Tibial artery (tissue), 4 donors: ENCODE measurements at regions not wholly inside any gene's neighbourhood (a gene's known extent, or its start where the extent isn't known, plus 50 kb on each side); places are given as distances from the start of the nearest gene placed in this dataset.

Experiments used
- DNase-seq, 2 donors: peaks; one replicate each; pipeline ENCODE4 v3.0.0-alpha.2; 2019
- H3K27ac ChIP-seq, 2 donors: fragments of 200-600 bp; sonication (generic) in 1 of 2; 1 replicate in 1 of 2; 2 replicates in 1 of 2; pipeline ENCODE4 v1.5.1; 2018 to 2019; ENCODE audit warnings: mild to moderate bottlenecking in 1 of 2
- H3K27me3 ChIP-seq, 2 donors: fragments of 200-600 bp; sonication (generic) in 1 of 2; one replicate each; pipeline versions ENCODE4 v1.5.1 to v1.6.0; 2016 to 2019
- H3K36me3 ChIP-seq, 3 donors: fragments of 200-600 bp; sonication (generic) in 2 of 3; one replicate each; pipeline ENCODE4 v1.5.1; 2016 to 2019; ENCODE audit warnings: mild to moderate bottlenecking in 2 of 3
- H3K4me1 ChIP-seq, 4 donors: fragments of 200-600 bp; sonication (generic) in 2 of 4; 1 replicate in 3 of 4; 2 replicates in 1 of 4; pipeline ENCODE4 v1.5.1; 2016 to 2019
- H3K4me3 ChIP-seq, 2 donors: fragments of 200-600 bp; sonication (generic) in 1 of 2; 1 replicate in 1 of 2; 2 replicates in 1 of 2; pipeline ENCODE4 v1.5.1; 2018 to 2019; ENCODE audit warnings: mild to moderate bottlenecking in 2 of 2
- H3K9me3 ChIP-seq, 3 donors: fragments of 200-600 bp; sonication (generic) in 1 of 3; one replicate each; pipeline ENCODE4 v1.5.1; 2016 to 2019
- CTCF ChIP-seq, 2 experiments: fragments of 200-600 bp in 1 of 2; fragments of 450-650 bp in 1 of 2; IDR thresholded peaks; one replicate each; pipeline ENCODE4 v1.5.1; 2017 to 2019; ENCODE audit warnings: antibody characterized with exemption in 2 of 2, mild to moderate bottlenecking in 1 of 2, moderate library complexity in 1 of 2
- intact Hi-C: fragments of 100-400 bp; cut with DNase I; formaldehyde crosslinking; loops from one replicate; pipeline ENCODE4 v1.15.0; 2023; ENCODE audit warnings: low total_unique reads

DNA sequence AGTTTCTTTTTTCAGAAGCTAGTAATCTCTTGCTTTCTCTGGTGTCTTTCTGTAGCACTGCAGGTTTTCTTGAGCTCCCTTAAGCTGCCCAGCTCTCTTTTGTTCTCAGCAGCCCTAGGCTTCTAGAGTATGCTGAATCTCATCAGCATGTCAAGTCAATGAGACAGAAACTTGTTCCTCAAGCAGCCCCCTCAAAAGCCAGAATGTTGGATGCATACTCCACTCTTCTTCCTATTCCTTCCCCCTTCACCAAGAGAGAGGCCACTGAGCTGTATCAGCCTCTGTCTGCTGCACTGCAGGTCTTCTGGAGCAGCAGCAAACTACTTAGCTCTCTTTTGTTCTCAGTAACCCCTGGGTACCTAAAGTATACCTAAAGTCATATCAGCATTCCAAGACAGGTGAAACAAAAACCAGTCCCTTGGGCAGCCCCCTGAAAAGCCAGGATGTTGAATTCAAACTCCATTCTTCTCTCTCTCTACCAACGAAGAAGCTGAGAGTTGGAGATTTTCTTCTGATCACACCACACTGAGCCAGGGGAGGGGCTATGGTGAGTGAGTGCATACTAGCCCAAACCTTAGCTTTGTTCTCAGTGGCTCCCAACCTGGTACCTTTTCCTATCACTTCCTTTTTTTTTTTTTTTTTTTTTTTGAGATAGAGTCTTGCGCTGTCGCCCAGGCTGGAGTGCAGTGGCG is 73.3 kb upstream of the WAC start:
- intact Hi-C loops, result no loop called here
- Histone ChIP-seq H3K27me3 (peaks cover 0 to 6% of the 10 kb centered on the region in 2 donors), H3K9me3 (no peaks in the 10 kb centered on the region), H3K4me1 (no peaks in the 10 kb centered on the region), H3K36me3 (no peaks in the 10 kb centered on the region), H3K4me3 (no peak overlapping the region), H3K27ac (no peak overlapping the region)
- no peak for TF ChIP-seq CTCF (IDR thresholded peaks at IDR 0.05)
- no peak for DNase-seq

DNA sequence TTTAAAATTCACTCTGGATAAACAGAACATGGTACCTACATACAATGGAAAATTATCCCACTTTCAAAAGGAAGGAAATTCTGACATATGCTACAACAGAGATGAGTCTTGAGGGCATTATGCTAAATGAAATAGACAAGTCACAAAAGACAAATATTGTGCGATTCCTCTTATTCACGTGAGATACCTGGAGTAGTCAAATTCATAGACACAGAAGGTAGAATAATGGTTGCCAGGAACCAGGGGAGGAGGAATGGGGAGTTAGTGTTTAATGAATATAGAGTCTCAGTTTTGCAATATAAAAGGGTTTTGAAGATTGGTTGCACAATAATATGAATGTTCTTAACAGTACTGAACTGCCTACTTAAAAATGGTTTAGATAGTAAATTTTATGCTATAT is 69.8 kb upstream of the WAC start:
- Histone ChIP-seq H3K36me3 (no peaks in the 10 kb centered on the region), H3K27ac (no peak overlapping the region), H3K4me3 (no peak overlapping the region), H3K4me1 (no peaks in the 10 kb centered on the region), H3K27me3 (peaks cover 0 to 5% of the 10 kb centered on the region in 2 donors), H3K9me3 (no peaks in the 10 kb centered on the region)
- no peak for TF ChIP-seq CTCF (IDR thresholded peaks at IDR 0.05)
- intact Hi-C loops, result no loop called here
- DNase-seq, result no peak

- TF ChIP-seq CTCF (IDR thresholded peaks at IDR 0.05), result no peak
- Histone ChIP-seq H3K9me3 (no peaks in the 10 kb centered on the region), H3K27ac (no peak overlapping the region), H3K4me3 (no peak overlapping the region), H3K27me3 (peaks cover 0 to 3% of the 10 kb centered on the region in 2 donors), H3K36me3 (no peaks in the 10 kb centered on the region), H3K4me1 (no peaks in the 10 kb centered on the region)
- intact Hi-C loops, result no loop called here
- no peak for DNase-seq
Observed at GRCh38 chr10:28463676-28464395, 69.1 kb upstream of the WAC start.

- TF ChIP-seq CTCF (IDR thresholded peaks at IDR 0.05), result no peak
- Histone ChIP-seq H3K4me3 (no peak overlapping the region), H3K27me3 (no peaks in the 10 kb centered on the region), H3K9me3 (no peaks in the 10 kb centered on the region), H3K4me1 (no peaks in the 10 kb centered on the region), H3K27ac (no peak overlapping the region), H3K36me3 (no peaks in the 10 kb centered on the region)
- intact Hi-C loops, result no loop called here
- DNase-seq, result no peak
Observed at GRCh38 chr10:28467615-28468014, 65.3 kb upstream of the WAC start.

DNA sequence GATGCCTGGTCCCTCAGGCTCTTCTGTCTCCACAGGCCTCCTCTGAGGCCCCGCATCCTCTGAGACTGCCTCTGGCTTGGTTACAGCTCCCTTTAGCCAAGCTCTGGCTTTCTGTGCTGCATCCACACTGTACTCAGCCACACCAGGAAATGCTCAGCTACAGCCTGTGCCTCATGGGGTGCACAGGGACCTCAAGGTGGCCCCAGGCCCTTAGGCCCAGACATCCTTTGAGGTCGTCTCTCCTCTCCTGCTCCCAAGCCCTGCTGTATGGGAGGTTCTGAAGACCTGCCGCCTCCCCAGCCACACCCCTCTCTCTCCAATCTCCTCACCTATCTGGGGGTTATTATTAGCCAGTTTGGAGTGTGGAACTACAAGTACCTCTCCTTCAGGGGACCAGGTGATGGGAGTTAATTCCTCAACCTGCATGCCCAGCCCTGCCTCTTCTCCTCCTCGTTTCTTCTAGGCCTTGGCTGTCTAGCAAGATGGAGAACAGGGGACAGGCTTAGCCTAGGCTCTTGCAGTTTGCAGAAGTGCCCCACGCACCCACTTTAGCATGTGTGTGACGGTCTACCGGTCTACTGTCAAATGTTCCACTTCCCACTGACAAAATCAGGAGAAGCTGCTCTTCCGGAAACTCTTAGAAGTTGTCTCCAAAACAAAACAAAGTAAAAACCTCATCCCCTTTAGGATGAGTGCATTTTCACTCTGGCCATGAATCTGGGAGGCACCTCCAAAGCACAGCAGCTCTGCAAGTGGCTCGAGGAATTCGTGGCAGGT is 64.0 kb upstream of the WAC start:
- H3K4me3 ChIP-seq, result no peak overlapping the region
- H3K9me3 ChIP-seq, result no peaks in the 10 kb centered on the region
- no peaks in the 10 kb centered on the region for H3K27me3 ChIP-seq
- no peak for DNase-seq
- TF ChIP-seq CTCF (IDR thresholded peaks at IDR 0.05), result no peak
- no peaks in the 10 kb centered on the region for H3K4me1 ChIP-seq
- H3K36me3 ChIP-seq, result no peaks in the 10 kb centered on the region
- H3K27ac ChIP-seq, result no peak overlapping the region
- intact Hi-C loops, result no loop called here
